ENCODE measurements at regions not wholly inside any gene's neighbourhood (a gene's known extent, or its start where the extent isn't known, plus 50 kb on each side); places are given as distances from the start of the nearest gene placed in this dataset.

- no peak for ATAC-seq
- H4K20me1 ChIP-seq (ENCODE audit: insufficient read depth, low read length), result no peaks in the 10 kb centered on the region
- no peaks in the 10 kb centered on the region for H3K79me2 ChIP-seq (ENCODE audit: insufficient read depth, low read length)
- TF ChIP-seq SIX1 (CRISPR knock-in tag; IDR thresholded peaks at IDR 0.05; ENCODE audit: borderline replicate concordance) (no peak), ZNF564 (CRISPR knock-in tag; IDR thresholded peaks at IDR 0.05) (no peak), KDM3A (CRISPR knock-in tag; IDR thresholded peaks at IDR 0.05; ENCODE audit: low read depth) (no peak), CC2D1A (CRISPR knock-in tag; IDR thresholded peaks at IDR 0.05) (no peak), MED8 (CRISPR knock-in tag; IDR thresholded peaks at IDR 0.05; ENCODE audit: insufficient replicate concordance) (no peak), ZFP36 (IDR thresholded peaks at IDR 0.05; ENCODE audit: borderline replicate concordance, low read depth, low read length, partially characterized antibody) (no peak), ZNF709 (CRISPR knock-in tag; IDR thresholded peaks at IDR 0.05) (no peak), RFXANK (CRISPR knock-in tag; IDR thresholded peaks at IDR 0.05) (no peak), JUND (CRISPR knock-in tag; IDR thresholded peaks at IDR 0.05) (no peak), ZNF354B (CRISPR knock-in tag; IDR thresholded peaks at IDR 0.05) (no peak), ZSCAN5A (CRISPR knock-in tag; IDR thresholded peaks at IDR 0.05; ENCODE audit: borderline replicate concordance) (no peak), MXD3 (CRISPR knock-in tag; IDR thresholded peaks at IDR 0.05) (no peak), ZNF558 (CRISPR knock-in tag; IDR thresholded peaks at IDR 0.05; ENCODE audit: borderline replicate concordance) (no peak), FOXC1 (CRISPR knock-in tag; IDR thresholded peaks at IDR 0.05; ENCODE audit: borderline replicate concordance) (no peak)
- TF ChIP-seq, protein P1, sequence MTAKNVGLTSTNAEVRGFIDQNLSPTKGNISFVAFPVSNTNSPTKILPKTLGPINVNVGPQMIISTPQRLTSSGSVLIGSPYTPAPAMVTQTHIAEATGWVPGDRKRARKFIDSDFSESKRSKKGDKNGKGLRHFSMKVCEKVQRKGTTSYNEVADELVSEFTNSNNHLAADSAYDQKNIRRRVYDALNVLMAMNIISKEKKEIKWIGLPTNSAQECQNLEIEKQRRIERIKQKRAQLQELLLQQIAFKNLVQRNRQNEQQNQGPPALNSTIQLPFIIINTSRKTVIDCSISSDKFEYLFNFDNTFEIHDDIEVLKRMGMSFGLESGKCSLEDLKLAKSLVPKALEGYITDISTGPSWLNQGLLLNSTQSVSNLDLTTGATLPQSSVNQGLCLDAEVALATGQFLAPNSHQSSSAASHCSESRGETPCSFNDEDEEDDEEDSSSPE (CRISPR knock-in tag; IDR thresholded peaks at IDR 0.05), result no peak
- no peak overlapping the region for H3K27ac ChIP-seq (ENCODE audit: extremely low read length, insufficient read depth, low read length)
- no TSS peak for BruUV-seq (replicated peaks)
- DNase-seq (ENCODE audit: low spot score), result no peak
- no peak overlapping the region for H3K4me2 ChIP-seq (ENCODE audit: low read depth, low read length)
- H3K9ac ChIP-seq (ENCODE audit: insufficient read depth, low read depth, low read length), result no peak overlapping the region
- intact Hi-C loops (cut with micrococcal nuclease; ENCODE audit: unreplicated experiment), result no loop called here
- ChIA-PET POLR2A (no interaction called here), CTCF (ENCODE audit: low intra/inter-chr PET ratio, low total read pairs) (no interaction called here)
- 2% methylated on average over 1 of the region's 1 CpG for WGBS (ENCODE audit: low lambda C conversion rate)
- no peaks in the 10 kb centered on the region for H3K4me1 ChIP-seq (ENCODE audit: insufficient read depth, low read length)
- H3K4me3 ChIP-seq (replicated peaks in 1 of 3; ENCODE audit: insufficient read depth in 1 of 3, low read depth in 2 of 3, low read length in 3 of 3), result no peak overlapping the region
- no peak overlapping the region for H2AFZ ChIP-seq (ENCODE audit: low read length)
- FAIRE-seq, result no peak
- no peaks in the 10 kb centered on the region for H3K27me3 ChIP-seq (ENCODE audit: control insufficient read depth in 1 of 2, insufficient read depth in 2 of 2, low read length in 2 of 2)
- no peaks in the 10 kb centered on the region for H3K36me3 ChIP-seq (replicated peaks in 1 of 2; ENCODE audit: control insufficient read depth in 1 of 2, insufficient read depth in 2 of 2, low read length in 2 of 2)
- H3K9me3 ChIP-seq (ENCODE audit: low read length), result no peaks in the 10 kb centered on the region
- in situ Hi-C loops (cut with HindIII; ENCODE audit: extremely low pct_ligation_motif_present, low pct_unique_long_range_greater_than_20kb), result no loop called here
Measured at GRCh38 chr2:223269386-223269785, 217.4 kb downstream of the KCNE4 start.

Measured in HepG2 (cell line).